Neutrophil (primary cell): ENCODE measurements at regions not wholly inside any gene's neighbourhood (a gene's known extent, or its start where the extent isn't known, plus 50 kb on each side); places are given as distances from the start of the nearest gene placed in this dataset.

ENCODE experiments used
- H3K27ac ChIP-seq: fragments of 200-600 bp; sonication (generic); 2 replicates; pipeline ENCODE4 v1.5.1; 2016; ENCODE audit warnings: mild to moderate bottlenecking, moderate library complexity
- H3K27me3 ChIP-seq: fragments of 200-600 bp; sonication (generic); 2 replicates; pipeline ENCODE4 v1.6.0; 2016; ENCODE audit warnings: mild to moderate bottlenecking
- H3K36me3 ChIP-seq: fragments of 200-600 bp; sonication (generic); 2 replicates; pipeline ENCODE4 v1.5.1; 2017
- H3K4me1 ChIP-seq, 2 experiments: fragments of 200-600 bp in 1 of 2; sonication (generic) in 1 of 2; 1 replicate in 1 of 2; 2 replicates in 1 of 2; pipeline versions ENCODE4 v1.5.1 to v1.6.1; 2013 to 2016; ENCODE audit warnings: low read depth in 1 of 2, low read length in 1 of 2, mild to moderate bottlenecking in 1 of 2, moderate library complexity in 1 of 2; ENCODE audit not compliant: control insufficient read depth in 1 of 2, insufficient read depth in 1 of 2
- H3K4me3 ChIP-seq, 2 experiments: fragments of 200-600 bp in 1 of 2; sonication (generic) in 1 of 2; 1 replicate in 1 of 2; 2 replicates in 1 of 2; pipeline ENCODE4 v1.5.1; 2013 to 2016; ENCODE audit warnings: low read depth in 1 of 2, low read length in 1 of 2, mild to moderate bottlenecking in 1 of 2, moderate library complexity in 1 of 2
- H3K9me3 ChIP-seq: fragments of 200-600 bp; sonication (generic); 2 replicates; pipeline ENCODE4 v1.5.1; 2016
- CTCF ChIP-seq: fragments of 200-600 bp; sonication (generic); IDR thresholded peaks from 2 replicates; pipeline ENCODE4 v1.5.1; 2016; ENCODE audit warnings: antibody characterized with exemption

GRCh38 chr2:220278022-220278421, 650.6 kb downstream of the SLC4A3 start:
- H3K9me3 ChIP-seq, result no peaks in the 10 kb centered on the region
- H3K4me3 ChIP-seq, result no peak overlapping the region
- TF ChIP-seq CTCF, result no peak
- no peaks in the 10 kb centered on the region for H3K36me3 ChIP-seq
- H3K4me1 ChIP-seq, result no peaks in the 10 kb centered on the region
- H3K27ac ChIP-seq, result no peak overlapping the region
- H3K27me3 ChIP-seq, result no peaks in the 10 kb centered on the region

- Histone ChIP-seq H3K4me1 (no peaks in the 10 kb centered on the region), H3K9me3 (no peaks in the 10 kb centered on the region), H3K4me3 (no peak overlapping the region), H3K27ac (no peak overlapping the region), H3K36me3 (no peaks in the 10 kb centered on the region), H3K27me3 (no peaks in the 10 kb centered on the region)
- TF ChIP-seq CTCF, result no peak
Measured at GRCh38 chr2:220279372-220279771, 651.9 kb downstream of the SLC4A3 start.

- TF ChIP-seq CTCF, result no peak
- H3K27me3 ChIP-seq, result no peaks in the 10 kb centered on the region
- no peak overlapping the region for H3K4me3 ChIP-seq
- H3K4me1 ChIP-seq, result no peaks in the 10 kb centered on the region
- H3K27ac ChIP-seq, result no peak overlapping the region
- no peaks in the 10 kb centered on the region for H3K9me3 ChIP-seq
- H3K36me3 ChIP-seq, result no peaks in the 10 kb centered on the region
Measured at GRCh38 chr2:220279840-220280239, 652.4 kb downstream of the SLC4A3 start.

- H3K27ac ChIP-seq, result no peak overlapping the region
- no peaks in the 10 kb centered on the region for H3K36me3 ChIP-seq
- no peaks in the 10 kb centered on the region for H3K9me3 ChIP-seq
- H3K27me3 ChIP-seq, result no peaks in the 10 kb centered on the region
- H3K4me3 ChIP-seq, result no peak overlapping the region
- H3K4me1 ChIP-seq, result no peaks in the 10 kb centered on the region
- TF ChIP-seq CTCF, result no peak
Measured at GRCh38 chr2:220280736-220281135, 653.3 kb downstream of the SLC4A3 start.

- H3K4me1 ChIP-seq, result no peaks in the 10 kb centered on the region
- no peak overlapping the region for H3K4me3 ChIP-seq
- H3K9me3 ChIP-seq, result no peaks in the 10 kb centered on the region
- H3K36me3 ChIP-seq, result no peaks in the 10 kb centered on the region
- no peaks in the 10 kb centered on the region for H3K27me3 ChIP-seq
- no peak overlapping the region for H3K27ac ChIP-seq
- TF ChIP-seq CTCF, result no peak
Measured at GRCh38 chr2:220281771-220282170, 654.3 kb downstream of the SLC4A3 start.

GRCh38 chr2:220282236-220282635, 654.8 kb downstream of the SLC4A3 start:
- Histone ChIP-seq H3K4me1 (no peaks in the 10 kb centered on the region), H3K4me3 (no peak overlapping the region), H3K9me3 (no peaks in the 10 kb centered on the region), H3K36me3 (no peaks in the 10 kb centered on the region), H3K27ac (no peak overlapping the region), H3K27me3 (no peaks in the 10 kb centered on the region)
- no peak for TF ChIP-seq CTCF
